Glutamatergic neuron (in vitro differentiated cells): ENCODE measurements at regions not wholly inside any gene's neighbourhood (a gene's known extent, or its start where the extent isn't known, plus 50 kb on each side); places are given as distances from the start of the nearest gene placed in this dataset.

ENCODE experiments used
- DNase-seq: peaks from one replicate; pipeline ENCODE4 v3.0.0; 2022
- H3K27ac Mint-ChIP-seq: one replicate; pipeline ENCODE4 v1.8.0; 2020; ENCODE audit warnings: mild to moderate bottlenecking, mixed read lengths, inconsistent platforms; ENCODE audit not compliant: unreplicated experiment
- H3K27me3 Mint-ChIP-seq: one replicate; pipeline ENCODE4 v1.8.0; 2020; ENCODE audit warnings: mild to moderate bottlenecking, moderate library complexity, mixed read lengths, inconsistent platforms; ENCODE audit not compliant: unreplicated experiment
- H3K36me3 Mint-ChIP-seq: one replicate; pipeline ENCODE4 v1.8.0; 2020; ENCODE audit warnings: mild to moderate bottlenecking, mixed read lengths, inconsistent platforms; ENCODE audit not compliant: unreplicated experiment
- H3K4me1 Mint-ChIP-seq: one replicate; pipeline ENCODE4 v1.8.0; 2020; ENCODE audit warnings: mild to moderate bottlenecking, low read depth, mixed read lengths, inconsistent platforms; ENCODE audit not compliant: unreplicated experiment
- H3K4me3 Mint-ChIP-seq: one replicate; pipeline ENCODE4 v1.8.0; 2020; ENCODE audit warnings: mild to moderate bottlenecking, mixed read lengths, inconsistent platforms; ENCODE audit not compliant: unreplicated experiment
- H3K9me3 Mint-ChIP-seq: one replicate; pipeline ENCODE4 v1.8.0; 2020; ENCODE audit warnings: mild to moderate bottlenecking, moderate library complexity, mixed read lengths, inconsistent platforms; ENCODE audit not compliant: unreplicated experiment
- TF ChIP-seq, protein P1 (sequence below): fragments of 200-600 bp; sonication (generic); IDR thresholded peaks from one replicate; pipeline ENCODE4 v1.5.0; 2021; ENCODE audit not compliant: partially characterized antibody, unreplicated experiment

GRCh38 chr2:190785334-190785733, 95.3 kb upstream of the GLS start:
- DNase-seq = no peak
- Mint-ChIP-seq H3K27ac (no peak overlapping the region), H3K27me3 (no peaks in the 10 kb centered on the region), H3K4me3 (no peak overlapping the region), H3K9me3 (peaks cover 4% of the 10 kb centered on the region), H3K4me1 (peaks cover 12% of the 10 kb centered on the region), H3K36me3 (peaks cover 4% of the 10 kb centered on the region)
- TF ChIP-seq, protein P1, sequence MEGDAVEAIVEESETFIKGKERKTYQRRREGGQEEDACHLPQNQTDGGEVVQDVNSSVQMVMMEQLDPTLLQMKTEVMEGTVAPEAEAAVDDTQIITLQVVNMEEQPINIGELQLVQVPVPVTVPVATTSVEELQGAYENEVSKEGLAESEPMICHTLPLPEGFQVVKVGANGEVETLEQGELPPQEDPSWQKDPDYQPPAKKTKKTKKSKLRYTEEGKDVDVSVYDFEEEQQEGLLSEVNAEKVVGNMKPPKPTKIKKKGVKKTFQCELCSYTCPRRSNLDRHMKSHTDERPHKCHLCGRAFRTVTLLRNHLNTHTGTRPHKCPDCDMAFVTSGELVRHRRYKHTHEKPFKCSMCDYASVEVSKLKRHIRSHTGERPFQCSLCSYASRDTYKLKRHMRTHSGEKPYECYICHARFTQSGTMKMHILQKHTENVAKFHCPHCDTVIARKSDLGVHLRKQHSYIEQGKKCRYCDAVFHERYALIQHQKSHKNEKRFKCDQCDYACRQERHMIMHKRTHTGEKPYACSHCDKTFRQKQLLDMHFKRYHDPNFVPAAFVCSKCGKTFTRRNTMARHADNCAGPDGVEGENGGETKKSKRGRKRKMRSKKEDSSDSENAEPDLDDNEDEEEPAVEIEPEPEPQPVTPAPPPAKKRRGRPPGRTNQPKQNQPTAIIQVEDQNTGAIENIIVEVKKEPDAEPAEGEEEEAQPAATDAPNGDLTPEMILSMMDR = no peak

- DNase-seq = no peak
- Mint-ChIP-seq H3K9me3 (peaks cover 4% of the 10 kb centered on the region), H3K4me1 (peaks cover 12% of the 10 kb centered on the region), H3K27me3 (no peaks in the 10 kb centered on the region), H3K36me3 (peaks cover 4% of the 10 kb centered on the region), H3K4me3 (no peak overlapping the region), H3K27ac (no peak overlapping the region)
- TF ChIP-seq, protein P1 = no peak
These were observed 94.0 kb upstream of the GLS start for GRCh38 chr2:190786404-190787166.

DNA sequence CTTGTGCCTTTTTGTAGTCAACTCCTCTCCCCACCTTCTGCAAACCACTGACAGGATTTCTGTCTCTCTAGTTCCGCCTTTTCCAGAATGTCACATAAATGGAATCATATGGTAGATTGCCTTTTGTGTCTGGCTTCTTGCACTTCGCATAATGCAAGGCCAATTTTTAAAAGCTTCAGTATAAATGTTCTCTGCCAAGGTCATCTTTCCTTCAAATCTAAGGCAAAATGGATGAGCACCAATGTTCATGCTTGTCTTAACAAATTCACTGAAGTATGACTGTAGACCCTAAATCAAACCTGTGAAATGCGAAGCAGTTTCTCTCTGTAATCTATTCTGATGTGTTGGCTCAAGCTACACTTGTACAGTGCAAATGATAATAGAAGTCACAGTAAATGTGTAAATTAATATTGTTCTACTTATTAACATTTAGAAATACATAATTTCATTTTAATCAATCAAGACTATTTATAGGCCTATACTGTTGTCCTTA, 92.8 kb upstream of the GLS start:
- no peak for DNase-seq
- TF ChIP-seq, protein P1 = no peak
- Mint-ChIP-seq H3K27ac (no peak overlapping the region), H3K27me3 (no peaks in the 10 kb centered on the region), H3K36me3 (peaks cover 4% of the 10 kb centered on the region), H3K4me1 (peaks cover 12% of the 10 kb centered on the region), H3K9me3 (peaks cover 4% of the 10 kb centered on the region), H3K4me3 (no peak overlapping the region)

GRCh38 chr2:190789074-190790004, 91.3 kb upstream of the GLS start:
- Mint-ChIP-seq H3K4me3 (no peak overlapping the region), H3K4me1 (peaks cover 12% of the 10 kb centered on the region), H3K9me3 (peaks cover 3% of the 10 kb centered on the region), H3K36me3 (no peaks in the 10 kb centered on the region), H3K27me3 (no peaks in the 10 kb centered on the region), H3K27ac (no peak overlapping the region)
- DNase-seq = no peak
- TF ChIP-seq, protein P1 = no peak
